Esophagus squamous epithelium (tissue), 4 donors: ENCODE measurements at regions not wholly inside any gene's neighbourhood (a gene's known extent, or its start where the extent isn't known, plus 50 kb on each side); places are given as distances from the start of the nearest gene placed in this dataset.

ENCODE experiments used
- CTCF ChIP-seq, 6 experiments: fragments of 450-650 bp in 4 of 6; fragments of 200-600 bp in 2 of 6; sonication (generic) in 2 of 6; IDR thresholded peaks; one replicate each; pipeline ENCODE4 v1.5.1; 2016 to 2019; ENCODE audit warnings: antibody characterized with exemption in 6 of 6, mild to moderate bottlenecking in 4 of 6, moderate library complexity in 4 of 6
- POLR2A ChIP-seq, 4 donors: fragments of 450-650 bp; IDR thresholded peaks; one replicate each; pipeline ENCODE4 v1.6.1; 2017; ENCODE audit warnings: antibody characterized with exemption in 4 of 4, mild to moderate bottlenecking in 4 of 4, moderate library complexity in 3 of 4

- TF ChIP-seq CTCF (IDR thresholded peaks at IDR 0.05) (no peak), POLR2A (IDR thresholded peaks at IDR 0.05) (no peak)
These were observed 98.8 kb upstream of the GSC start for GRCh38 chr14:94868772-94869072.
